Transverse colon (tissue), 4 donors: ENCODE measurements at regions not wholly inside any gene's neighbourhood (a gene's known extent, or its start where the extent isn't known, plus 50 kb on each side); places are given as distances from the start of the nearest gene placed in this dataset.

Source experiments
- POLR2A ChIP-seq: fragments of 450-650 bp; IDR thresholded peaks from one replicate; pipeline ENCODE4 v1.6.1; 2016; ENCODE audit warnings: antibody characterized with exemption, mild to moderate bottlenecking, moderate library complexity
- POLR2AphosphoS5 ChIP-seq, 3 donors: sonication (generic); formaldehyde crosslinking; IDR thresholded peaks; one replicate each; pipeline ENCODE4 v1.6.1; 2016; ENCODE audit warnings: antibody characterized with exemption in 3 of 3
- TF ChIP-seq, protein P1 (sequence below), 5 experiments: fragments of 200-600 bp in 3 of 5; fragments of 450-650 bp in 2 of 5; sonication (generic) in 3 of 5; IDR thresholded peaks; 1 replicate in 2 of 5; 2 replicates in 3 of 5; pipeline ENCODE4 v1.5.1; 2016 to 2017; ENCODE audit warnings: antibody characterized with exemption in 5 of 5, inconsistent platforms in 3 of 5, mild to moderate bottlenecking in 2 of 5, moderate library complexity in 1 of 5

DNA sequence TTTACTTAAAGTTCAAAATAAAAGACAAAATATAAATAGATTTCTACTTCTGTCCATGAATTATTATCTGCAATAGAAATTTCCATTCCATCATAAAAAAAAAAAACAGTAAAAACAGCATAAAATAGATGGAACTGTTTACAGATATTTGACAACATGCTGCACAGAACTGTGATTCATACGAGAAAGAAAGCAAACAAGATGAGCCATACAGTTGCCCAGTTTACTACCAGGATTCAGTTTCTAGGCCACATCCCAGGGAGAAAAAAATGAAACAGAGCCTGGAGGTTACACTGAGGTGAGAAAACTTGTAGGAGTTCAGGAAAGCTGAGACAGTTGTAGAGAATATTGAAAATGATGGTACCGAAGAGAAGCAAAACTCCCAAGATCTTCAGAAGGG lies 1426.9 kb upstream of the ACVR2A start:
- TF ChIP-seq POLR2AphosphoS5 (IDR thresholded peaks at IDR 0.05), result no peak
- TF ChIP-seq, protein P1, sequence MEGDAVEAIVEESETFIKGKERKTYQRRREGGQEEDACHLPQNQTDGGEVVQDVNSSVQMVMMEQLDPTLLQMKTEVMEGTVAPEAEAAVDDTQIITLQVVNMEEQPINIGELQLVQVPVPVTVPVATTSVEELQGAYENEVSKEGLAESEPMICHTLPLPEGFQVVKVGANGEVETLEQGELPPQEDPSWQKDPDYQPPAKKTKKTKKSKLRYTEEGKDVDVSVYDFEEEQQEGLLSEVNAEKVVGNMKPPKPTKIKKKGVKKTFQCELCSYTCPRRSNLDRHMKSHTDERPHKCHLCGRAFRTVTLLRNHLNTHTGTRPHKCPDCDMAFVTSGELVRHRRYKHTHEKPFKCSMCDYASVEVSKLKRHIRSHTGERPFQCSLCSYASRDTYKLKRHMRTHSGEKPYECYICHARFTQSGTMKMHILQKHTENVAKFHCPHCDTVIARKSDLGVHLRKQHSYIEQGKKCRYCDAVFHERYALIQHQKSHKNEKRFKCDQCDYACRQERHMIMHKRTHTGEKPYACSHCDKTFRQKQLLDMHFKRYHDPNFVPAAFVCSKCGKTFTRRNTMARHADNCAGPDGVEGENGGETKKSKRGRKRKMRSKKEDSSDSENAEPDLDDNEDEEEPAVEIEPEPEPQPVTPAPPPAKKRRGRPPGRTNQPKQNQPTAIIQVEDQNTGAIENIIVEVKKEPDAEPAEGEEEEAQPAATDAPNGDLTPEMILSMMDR (IDR thresholded peaks at IDR 0.05), result no peak
- no peak for TF ChIP-seq POLR2A
